GM12878 (cell line): ENCODE measurements at regions not wholly inside any gene's neighbourhood (a gene's known extent, or its start where the extent isn't known, plus 50 kb on each side); places are given as distances from the start of the nearest gene placed in this dataset.
A peak's percentile ranks its signal among the peaks of the same experiment; 100 is the strongest.
"Not testable (repeated sequence)": the region's sequence is repeated elsewhere in the genome, so short reads cannot be mapped to it uniquely, and the experiment has no call there.

Source experiments
- ATAC-seq: fragments of 200-7000 bp; cut with Tn5 transposase; 3 replicates; pipeline ENCODE4 v1.9.1; 2020; ENCODE audit warnings: mild to moderate bottlenecking, moderate library complexity
- BruUV-seq: library from RNA; stranded (reverse); fragments of 400-500 nt; replicated peaks from 2 replicates; lab custom pipeline; 2021; lab: Mats Ljungman, UMichigan
- CTCF ChIA-PET: fragments of 300-600 bp; sonication (Branson Sonifier 250); formaldehyde crosslinking; extraction: SDS; loops from one replicate; lab custom pipeline; 2021; ENCODE audit warnings: inconsistent platforms; lab: Yijun Ruan, JAX
- POLR2A ChIA-PET: fragments of 350-600 bp; formaldehyde crosslinking; extraction: SDS; loops from one replicate; lab custom pipeline; 2021; ENCODE audit warnings: inconsistent platforms; lab: Charles Lee
- RAD21 ChIA-PET: fragments of 300-600 bp; sonication (Branson Sonifier 250); formaldehyde crosslinking; loops from one replicate; lab custom pipeline; 2023; ENCODE audit warnings: antibody characterized with exemption; ENCODE audit not compliant: unreplicated experiment; lab: Charles Lee
- SMC1A ChIA-PET: fragments of 300-600 bp; sonication (Branson Sonifier 250); formaldehyde crosslinking; loops from one replicate; lab custom pipeline; 2023; ENCODE audit not compliant: unreplicated experiment, uncharacterized antibody; lab: Charles Lee
- DNase-seq: peaks from one replicate; pipeline ENCODE4 v3.0.0-alpha.2; 2011; ENCODE audit warnings: low read depth, low spot score
- FAIRE-seq: peaks from 3 replicates; lab custom pipeline; 2011; peaks lifted over from hg19 to GRCh38; lab: Jason Lieb, UNC
- H2AFZ ChIP-seq: 2 replicates; pipeline ENCODE4 v1.6.0; 2011; ENCODE audit warnings: low read depth, low read length, control low read depth; ENCODE audit not compliant: control insufficient read depth
- H3K27ac ChIP-seq: 2 replicates; pipeline ENCODE4 v1.5.1; 2011; ENCODE audit warnings: control low read depth; ENCODE audit not compliant: control insufficient read depth, insufficient read depth
- H3K27me3 ChIP-seq, 2 experiments: replicated peaks in 1 of 2; 2 replicates each; pipeline versions ENCODE4 v1.6.0 to v1.6.1; 2011; ENCODE audit warnings: low read length in 1 of 2; ENCODE audit not compliant: control insufficient read depth in 2 of 2, insufficient read depth in 2 of 2
- H3K36me3 ChIP-seq, 2 experiments: 2 replicates each; pipeline ENCODE4 v1.5.1; 2011; ENCODE audit warnings: low read length in 1 of 2; ENCODE audit not compliant: control insufficient read depth in 2 of 2, insufficient read depth in 2 of 2
- H3K4me1 ChIP-seq: 2 replicates; pipeline ENCODE4 v1.6.1; 2011; ENCODE audit warnings: mild to moderate bottlenecking, low read length, moderate library complexity, mixed read lengths; ENCODE audit not compliant: control insufficient read depth, insufficient read depth
- H3K4me2 ChIP-seq: 2 replicates; pipeline ENCODE4 v1.6.0; 2011; ENCODE audit warnings: control low read depth; ENCODE audit not compliant: control insufficient read depth, insufficient read depth
- H3K4me3 ChIP-seq: fragments of 200-600 bp; sonication (generic); 2 replicates; pipeline ENCODE4 v1.5.1; 2016
- H3K79me2 ChIP-seq: 2 replicates; pipeline ENCODE4 v1.6.0; 2011; ENCODE audit warnings: low read length; ENCODE audit not compliant: control insufficient read depth, insufficient read depth
- H3K9ac ChIP-seq: 2 replicates; pipeline ENCODE4 v1.8.0; 2011; ENCODE audit warnings: low read length, control low read depth, mixed read lengths; ENCODE audit not compliant: control insufficient read depth, insufficient read depth
- H3K9me3 ChIP-seq: replicated peaks from 3 replicates; pipeline ENCODE4 v1.5.1; 2011; ENCODE audit warnings: mild to moderate bottlenecking, low read length; ENCODE audit not compliant: control insufficient read depth, insufficient read depth
- H4K20me1 ChIP-seq: 2 replicates; pipeline ENCODE4 v1.6.0; 2011; ENCODE audit not compliant: control insufficient read depth, insufficient read depth
- BCL11A ChIP-seq: IDR thresholded peaks from 2 replicates; pipeline ENCODE4 v1.6.1; 2011; ENCODE audit warnings: low read depth, low read length
- CBX3 ChIP-seq: fragments of 200-600 bp; sonication (generic); IDR thresholded peaks from 2 replicates; pipeline ENCODE4 v1.6.1; 2016; ENCODE audit warnings: low read depth, borderline replicate concordance
- EGR1 ChIP-seq, 2 experiments: IDR thresholded peaks; 1 replicate in 1 of 2; 2 replicates in 1 of 2; pipeline ENCODE4 v1.6.1; 2011 to 2012; ENCODE audit warnings: low read depth in 2 of 2, low read length in 2 of 2, borderline replicate concordance in 1 of 2, mild to moderate bottlenecking in 1 of 2, moderate library complexity in 1 of 2
- ETV6 ChIP-seq, 2 experiments: fragments of 450-650 bp in 1 of 2; IDR thresholded peaks in 1 of 2; conservative IDR thresholded peaks in 1 of 2; 2 replicates each; pipeline ENCODE4 v1.6.1; 2014; ENCODE audit warnings: antibody characterized with exemption in 1 of 2, borderline replicate concordance in 1 of 2, low read depth in 1 of 2, mild to moderate bottlenecking in 1 of 2, moderate library complexity in 1 of 2
- HCFC1 ChIP-seq: fragments of 150-350 bp; IDR thresholded peaks from 2 replicates; pipeline ENCODE4 v1.6.1; 2014; ENCODE audit warnings: low read length
- HSF1 ChIP-seq: fragments of 150-350 bp; IDR thresholded peaks from 2 replicates; pipeline ENCODE4 v1.6.1; 2014; ENCODE audit warnings: mild to moderate bottlenecking, low read depth, low read length
- IKZF2 ChIP-seq, 2 experiments: fragments of 450-650 bp; IDR thresholded peaks; 2 replicates each; pipeline ENCODE4 v1.6.1; 2017; ENCODE audit warnings: mild to moderate bottlenecking in 2 of 2, moderate library complexity in 2 of 2
- IRF3 ChIP-seq: fragments of 450-650 bp; IDR thresholded peaks from 2 replicates; pipeline ENCODE4 v1.6.1; 2014; ENCODE audit warnings: mild to moderate bottlenecking
- MTA2 ChIP-seq: fragments of 450-650 bp; IDR thresholded peaks from 2 replicates; pipeline ENCODE4 v1.6.1; 2016; ENCODE audit warnings: low read depth, mild to moderate bottlenecking, moderate library complexity
- POU2F2 ChIP-seq: IDR thresholded peaks from 3 replicates; pipeline ENCODE4 v1.6.1; 2011; ENCODE audit warnings: low read depth, mild to moderate bottlenecking, low read length, borderline replicate concordance
- RCOR1 ChIP-seq: conservative IDR thresholded peaks from 2 replicates; pipeline ENCODE4 v1.6.1; 2012; ENCODE audit warnings: low read depth, low read length, improper control_type of control experiment
- RFX5 ChIP-seq: IDR thresholded peaks from 2 replicates; pipeline ENCODE4 v1.6.1; 2011; ENCODE audit warnings: low read depth, low read length, improper control_type of control experiment
- USF2 ChIP-seq: IDR thresholded peaks from 2 replicates; pipeline ENCODE4 v1.6.1; 2011; ENCODE audit warnings: low read depth, low read length, improper control_type of control experiment, borderline replicate concordance
- WGBS: methylation state at CpG from one replicate; pipeline ENCODE4 v1.1.6; 2016; ENCODE audit warnings: low lambda C conversion rate; ENCODE audit not compliant: insufficient replicate concordance, insufficient coverage; ENCODE audit errors: missing lambda C conversion rate; 5-methylcytosine and 5-hydroxymethylcytosine counted together
- in situ Hi-C: fragments of 300-500 bp; cut with MboI; formaldehyde crosslinking; loops from 9 replicates; pipeline ENCODE4 v1.14.3; 2018; ENCODE audit warnings: mixed read lengths
- intact Hi-C: fragments of 100-400 bp; cut with micrococcal nuclease; formaldehyde crosslinking; loops from one replicate; pipeline ENCODE4 v1.14.2; 2022; ENCODE audit not compliant: unreplicated experiment

GRCh38 chr19:14319720-14320119 is 61.5 kb upstream of the ADGRE5 start:
- BruUV-seq, H4K20me1 ChIP-seq, H3K79me2 ChIP-seq, H3K4me2 ChIP-seq, H3K27ac ChIP-seq, H3K9ac ChIP-seq, DNase-seq, H3K9me3 ChIP-seq, H3K4me3 ChIP-seq, H3K36me3 ChIP-seq, FAIRE-seq, ATAC-seq, intact Hi-C loops, in situ Hi-C loops, H3K27me3 ChIP-seq, H3K4me1 ChIP-seq, H2AFZ ChIP-seq: not testable (repeated sequence)
- WGBS: 62% methylated on average over 6 of the region's 6 CpGs
- CTCF ChIA-PET: interaction anchor here (0.9 to 4.3 kb wide), 16 partner anchors 10 to 173 kb away, joined by 3 to 22 read pairs (median 4); no protein-coding TSS in a partner anchor
- RAD21 ChIA-PET: interaction anchor here (1.3 to 2.8 kb wide), 5 partner anchors 16 to 183 kb away, joined by 3 to 13 read pairs (median 4); partner anchors contain the start of gene ASF1B
- POLR2A ChIA-PET: interaction anchor here (0.6 kb wide), 1 partner anchor 95 kb away, joined by 3 read pairs; no protein-coding TSS in a partner anchor
- SMC1A ChIA-PET: interaction anchor here (1.7 kb wide), 1 partner anchor 28 kb away, joined by 6 read pairs; no protein-coding TSS in a partner anchor

GRCh38 chr19:14318873-14319272 is 62.4 kb upstream of the ADGRE5 start:
- WGBS: 20% methylated on average over 12 of the region's 12 CpGs
- POLR2A ChIA-PET: no interaction called here
- H3K4me2 ChIP-seq: no peak overlapping the region
- BruUV-seq: no TSS peak
- H3K36me3 ChIP-seq: no peaks in the 10 kb centered on the region
- intact Hi-C loops: no loop called here
- H3K9ac ChIP-seq: no peak overlapping the region
- H3K27ac ChIP-seq: no peak overlapping the region
- DNase-seq (no peak), ATAC-seq (peak; percentile 90), FAIRE-seq (no peak)
- RAD21 ChIA-PET: interaction anchor here (1.3 to 2.8 kb wide), 5 partner anchors 16 to 182 kb away, joined by 3 to 13 read pairs (median 4); partner anchors contain the start of gene ASF1B
- H4K20me1 ChIP-seq: no peaks in the 10 kb centered on the region
- no peaks in the 10 kb centered on the region for H3K9me3 ChIP-seq
- H3K79me2 ChIP-seq: no peaks in the 10 kb centered on the region
- in situ Hi-C loops: no loop called here
- no peaks in the 10 kb centered on the region for H3K27me3 ChIP-seq
- SMC1A ChIA-PET: interaction anchor here (0.7 to 1.7 kb wide), 2 partner anchors 11 to 29 kb away, joined by 3 to 6 read pairs; no protein-coding TSS in a partner anchor
- no peak overlapping the region for H2AFZ ChIP-seq
- CTCF ChIA-PET: interaction anchor here (0.5 to 4.3 kb wide), 11 partner anchors 9 to 341 kb away, joined by 3 to 22 read pairs (median 4); no protein-coding TSS in a partner anchor
- no peaks in the 10 kb centered on the region for H3K4me1 ChIP-seq
- H3K4me3 ChIP-seq: no peak overlapping the region
- no peak for TF ChIP-seq BCL11A
- no peak for TF ChIP-seq ETV6 (conservative IDR thresholded peaks at IDR 0.05 in 1 of 2, IDR thresholded peaks at IDR 0.05 in 1 of 2; ENCODE audit: borderline replicate concordance in 1 of 2, low read depth in 1 of 2)
- no peak for TF ChIP-seq CBX3
- TF ChIP-seq HSF1: no peak
- no peak for TF ChIP-seq RCOR1
- no peak for TF ChIP-seq POU2F2
- TF ChIP-seq MTA2: no peak
- no peak for TF ChIP-seq USF2
- 0 out of 4 replicates have a peak, but pooled peaks of 1 of the 2 experiments have one; percentile 14 for TF ChIP-seq IKZF2 (IDR thresholded peaks at IDR 0.05)
- TF ChIP-seq IRF3: no peak
- no peak for TF ChIP-seq RFX5
- TF ChIP-seq HCFC1: no peak
- TF ChIP-seq EGR1 (IDR thresholded peaks at IDR 0.05; ENCODE audit: borderline replicate concordance in 1 of 2, low read depth in 2 of 2, low read length in 2 of 2): no peak
